GM18511 (cell line): ENCODE measurements at regions not wholly inside any gene's neighbourhood (a gene's known extent, or its start where the extent isn't known, plus 50 kb on each side); places are given as distances from the start of the nearest gene placed in this dataset.
"Not testable (repeated sequence)": the region's sequence is repeated elsewhere in the genome, so short reads cannot be mapped to it uniquely, and the experiment has no call there.

Experiments
- ATAC-seq: cut with Tn5 transposase; IDR thresholded peaks from one replicate; pipeline ENCODE4 v1.9.1; 2021; ENCODE audit warnings: mild to moderate bottlenecking, moderate library complexity; ENCODE audit not compliant: unreplicated experiment

GRCh38 chr12:131287015-131287937, 333.6 kb downstream of the ADGRD1 start:
- ATAC-seq: no peak

DNA sequence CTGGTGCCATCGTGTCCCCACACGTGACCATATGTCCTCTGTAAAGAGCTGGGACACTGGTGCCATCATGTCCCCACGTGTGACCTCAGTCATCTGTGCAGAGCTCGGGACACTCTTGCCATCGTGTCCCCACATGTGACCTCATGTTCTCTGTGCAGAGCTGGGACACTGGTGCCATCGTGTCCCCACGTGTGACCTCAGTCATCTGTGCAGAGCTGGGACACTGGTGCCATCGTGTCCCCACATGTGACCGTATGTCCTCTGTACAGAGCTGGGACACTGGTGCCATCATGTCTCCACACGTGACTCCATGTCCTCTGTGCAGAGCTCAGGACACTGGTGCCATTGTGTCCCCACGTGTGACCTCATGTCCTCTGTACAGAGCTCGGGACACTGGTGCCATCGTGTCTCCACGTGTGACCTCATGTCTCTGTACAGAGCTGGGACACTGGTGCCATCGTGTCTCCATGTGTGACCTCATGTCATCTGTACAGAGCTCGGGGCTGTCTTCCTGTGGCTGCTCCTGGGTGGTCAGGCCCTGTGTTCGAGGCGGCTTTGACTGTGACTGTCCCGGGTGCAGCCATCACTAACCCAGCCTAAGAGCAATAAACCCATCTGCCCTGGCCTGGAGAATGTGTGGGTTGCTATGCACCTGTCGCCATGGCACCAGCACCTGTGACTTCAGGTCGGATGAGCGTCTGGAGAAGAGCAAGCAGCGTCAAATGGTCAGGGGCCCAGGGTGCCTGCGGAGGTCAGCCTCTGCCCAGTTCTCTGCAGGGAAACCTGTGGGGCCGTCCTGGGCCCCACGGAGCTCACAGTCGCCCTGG, 334.4 kb downstream of the ADGRD1 start:
- no peak for ATAC-seq

DNA sequence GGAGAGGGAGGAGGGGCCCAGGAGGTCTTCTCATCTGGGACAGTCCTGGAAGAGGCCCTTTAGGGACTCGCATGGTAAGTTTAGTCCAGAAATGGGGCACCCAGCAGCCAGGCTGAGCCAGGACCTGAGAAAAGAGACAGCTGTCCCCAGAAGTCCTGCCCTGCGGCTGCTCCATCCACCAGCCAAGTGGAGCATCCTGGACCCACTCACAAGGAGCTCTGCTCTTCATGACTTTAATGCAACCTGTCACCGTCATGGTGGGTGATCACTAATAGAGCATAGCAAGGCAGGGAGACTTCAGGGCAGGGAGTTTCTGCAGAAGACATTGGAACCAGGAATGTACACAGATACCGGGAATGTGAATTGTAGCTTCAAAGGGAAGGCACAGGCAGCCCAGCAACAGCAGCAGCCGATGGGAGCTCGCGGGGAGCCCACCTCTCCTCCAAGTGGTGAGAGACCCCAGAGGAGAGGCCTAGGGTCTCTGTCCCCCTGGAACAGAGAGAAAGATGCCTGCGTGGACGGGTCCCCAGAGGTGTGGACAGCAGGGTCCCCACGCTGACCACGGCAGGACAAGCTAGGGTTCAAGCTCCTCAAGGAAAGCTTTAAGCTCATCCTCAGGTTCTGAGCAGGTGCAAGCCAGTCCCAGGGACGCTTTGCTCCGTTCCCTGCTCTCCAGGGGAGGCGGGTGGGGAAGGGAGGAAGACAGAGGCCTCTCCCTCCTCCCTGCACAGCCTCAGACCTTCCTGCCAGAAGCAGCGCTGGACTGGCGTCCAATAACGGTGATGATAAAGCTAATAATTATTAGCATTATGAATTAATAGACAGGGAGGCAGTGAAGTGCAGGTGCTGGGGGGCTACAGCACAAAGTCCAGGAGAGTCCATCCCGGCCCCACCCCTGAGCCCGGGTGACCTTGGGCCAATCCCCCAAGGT, 335.3 kb downstream of the ADGRD1 start:
- ATAC-seq: not testable (repeated sequence)

DNA sequence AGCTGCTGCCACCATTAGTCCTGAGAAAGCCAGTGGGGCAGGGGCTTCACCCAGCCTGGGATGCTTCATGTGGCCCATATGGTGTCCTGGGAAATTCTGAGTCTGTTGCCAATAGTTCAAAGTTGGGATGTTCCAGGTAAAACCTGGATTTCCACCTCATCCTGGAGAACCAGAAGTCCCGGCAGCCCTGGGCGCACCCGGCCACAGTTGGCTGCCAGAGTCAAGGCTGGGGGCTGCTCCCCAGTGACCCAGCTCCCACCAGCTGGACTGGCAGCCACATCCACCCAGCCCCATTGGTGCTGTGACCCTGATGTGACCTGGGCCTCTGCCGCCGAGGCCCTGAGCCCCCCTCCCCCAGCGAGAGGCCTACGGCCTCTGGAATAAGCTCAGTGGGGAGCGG, 336.1 kb downstream of the ADGRD1 start:
- ATAC-seq: not testable (repeated sequence)

GRCh38 chr12:131290255-131290959, 336.7 kb downstream of the ADGRD1 start:
- ATAC-seq: no peak

DNA sequence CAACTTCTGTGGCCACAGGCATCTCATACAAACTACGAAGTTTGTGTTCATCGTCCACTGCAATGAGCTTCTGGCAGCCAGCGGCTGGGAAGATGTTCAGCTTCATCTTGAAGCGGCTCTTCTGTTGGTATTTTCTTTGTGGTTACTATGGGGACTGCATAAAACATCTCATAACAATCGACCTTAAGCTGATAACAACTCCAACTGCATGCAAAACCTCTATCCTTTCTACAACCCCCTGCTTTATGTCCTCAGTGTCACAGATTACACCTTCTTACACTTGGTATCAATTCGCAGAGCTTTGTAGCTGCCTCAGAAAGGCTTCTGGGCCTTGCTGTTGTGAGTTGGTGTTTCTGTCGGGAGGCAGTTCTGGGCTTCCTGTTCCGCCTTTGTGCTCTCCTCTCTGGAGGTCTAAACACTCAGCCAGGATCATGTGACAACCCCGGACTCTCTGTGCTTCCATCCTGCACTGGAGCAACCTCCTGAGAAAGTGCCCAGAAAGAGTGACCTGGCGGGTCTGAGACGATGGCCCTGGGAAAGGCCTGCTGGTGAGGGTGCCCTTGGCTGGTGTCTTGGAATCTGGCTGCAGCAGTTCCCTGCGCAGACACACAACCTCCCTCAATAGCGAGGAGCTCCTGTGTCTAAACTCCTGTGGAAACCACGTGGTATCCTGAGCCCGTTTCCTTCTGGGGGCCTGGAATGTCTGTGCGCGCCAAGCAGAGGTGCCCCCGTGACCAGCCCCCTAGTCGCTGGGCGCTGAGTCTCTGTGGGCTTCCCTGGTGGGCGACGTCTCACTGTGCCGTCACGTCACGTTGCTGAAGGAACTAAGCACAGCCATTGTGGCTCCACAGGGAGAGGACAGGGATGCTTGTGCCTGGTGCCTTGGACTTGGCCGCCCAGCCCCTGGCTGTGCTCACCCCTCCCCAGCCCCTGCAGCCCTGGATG, 339.6 kb downstream of the ADGRD1 start:
- not testable (repeated sequence) for ATAC-seq

DNA sequence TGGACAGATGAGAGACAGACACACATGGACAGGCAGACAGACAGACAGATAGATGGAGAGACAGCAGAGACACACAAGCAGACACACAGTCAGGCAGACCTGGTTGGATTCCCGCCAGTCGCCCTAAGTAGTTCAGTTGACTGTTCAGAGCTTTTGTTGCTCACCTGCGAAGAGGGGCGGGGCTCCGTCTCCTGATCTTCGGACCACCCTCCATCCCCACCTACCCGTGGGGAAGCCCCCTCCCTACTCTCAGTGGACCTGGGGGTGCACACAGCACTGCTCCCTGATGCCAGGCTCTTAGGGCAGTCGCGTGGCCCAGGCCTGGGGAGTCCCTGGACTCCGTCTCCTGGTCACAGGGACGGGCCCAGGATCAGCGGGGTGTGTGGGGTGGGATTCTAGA, 341.0 kb downstream of the ADGRD1 start:
- ATAC-seq: not testable (repeated sequence)

- not testable (repeated sequence) for ATAC-seq
Observed at GRCh38 chr12:131295117-131295516, 341.4 kb downstream of the ADGRD1 start.

DNA sequence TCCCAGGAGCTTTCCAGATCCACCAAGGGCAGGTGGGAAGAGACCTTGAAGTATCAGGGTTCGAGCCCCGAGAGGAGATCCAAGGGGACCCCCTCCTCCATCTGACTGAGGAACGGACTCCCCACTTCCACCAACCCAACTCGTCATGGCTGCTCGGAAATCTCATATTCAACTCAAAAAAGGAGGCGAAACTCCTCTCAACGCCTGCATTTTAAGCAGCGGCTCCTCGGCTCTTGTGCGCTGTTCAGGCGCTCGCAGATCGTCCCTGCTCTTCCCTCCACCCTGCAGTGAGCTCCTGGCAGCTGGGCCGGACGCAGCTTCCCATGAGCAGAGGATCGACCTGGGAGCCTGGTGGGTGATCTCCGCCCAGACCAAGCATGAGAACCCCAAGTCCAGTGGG, 341.9 kb downstream of the ADGRD1 start:
- ATAC-seq: not testable (repeated sequence)

DNA sequence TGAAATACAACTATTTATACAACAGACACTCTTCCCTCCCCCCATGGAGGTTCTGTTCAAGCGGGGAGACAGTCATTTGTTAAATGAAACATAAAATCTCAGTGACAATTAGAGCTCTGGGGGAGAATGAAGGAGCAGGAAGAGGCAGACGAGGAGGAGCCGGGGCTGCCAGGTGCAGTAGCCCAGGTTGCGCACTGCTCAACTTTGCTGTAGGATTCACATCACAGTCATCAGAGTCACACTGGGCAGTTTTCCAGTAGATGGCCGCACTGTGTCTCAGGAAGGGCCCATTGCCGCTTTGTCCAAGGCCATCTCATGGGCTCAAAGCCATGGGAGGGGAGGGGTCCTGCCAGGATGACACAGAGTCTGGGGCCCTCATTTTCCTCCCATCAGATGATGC, 342.4 kb downstream of the ADGRD1 start:
- ATAC-seq: not testable (repeated sequence)

DNA sequence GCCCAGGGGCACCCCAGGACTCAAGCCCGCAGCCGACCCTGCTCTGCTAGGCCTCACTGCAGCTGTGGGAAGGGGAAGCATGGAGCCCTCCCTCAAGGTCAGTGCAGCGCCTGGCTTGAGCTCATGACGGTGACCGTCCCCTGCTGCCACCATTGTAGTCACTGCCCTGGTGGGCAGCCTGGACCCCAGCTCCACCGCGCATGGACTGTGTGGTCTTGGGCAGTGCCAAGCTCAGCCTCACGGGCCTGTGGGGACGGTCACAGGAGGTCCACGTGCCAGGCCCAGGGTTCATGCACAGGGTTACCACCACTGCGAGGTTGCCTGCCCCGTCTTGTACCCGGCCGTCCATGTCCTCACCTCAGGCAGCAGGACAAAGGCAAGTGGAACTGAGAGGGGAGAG, 342.9 kb downstream of the ADGRD1 start:
- not testable (repeated sequence) for ATAC-seq

GRCh38 chr12:131298526-131299369, 345.0 kb downstream of the ADGRD1 start:
- not testable (repeated sequence) for ATAC-seq

- ATAC-seq: not testable (repeated sequence)
Observed at GRCh38 chr12:131299370-131299701, 345.6 kb downstream of the ADGRD1 start.

DNA sequence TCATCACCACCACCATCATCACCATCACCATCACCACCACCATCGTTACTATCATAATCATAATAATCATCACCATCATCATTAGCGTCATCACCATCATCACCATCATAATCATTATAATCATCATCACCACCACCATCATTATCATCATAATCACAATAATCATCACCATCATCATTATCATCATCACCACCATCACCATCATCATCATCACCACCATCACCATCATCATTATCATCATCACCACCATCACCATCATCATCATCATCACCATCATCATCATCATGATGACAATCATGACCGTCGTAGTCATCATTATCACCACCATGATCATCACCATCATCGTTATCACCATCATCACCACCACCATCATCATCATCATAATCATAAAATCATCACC, 349.9 kb downstream of the ADGRD1 start:
- not testable (repeated sequence) for ATAC-seq

GRCh38 chr12:131304642-131305041, 350.9 kb downstream of the ADGRD1 start:
- ATAC-seq: not testable (repeated sequence)

DNA sequence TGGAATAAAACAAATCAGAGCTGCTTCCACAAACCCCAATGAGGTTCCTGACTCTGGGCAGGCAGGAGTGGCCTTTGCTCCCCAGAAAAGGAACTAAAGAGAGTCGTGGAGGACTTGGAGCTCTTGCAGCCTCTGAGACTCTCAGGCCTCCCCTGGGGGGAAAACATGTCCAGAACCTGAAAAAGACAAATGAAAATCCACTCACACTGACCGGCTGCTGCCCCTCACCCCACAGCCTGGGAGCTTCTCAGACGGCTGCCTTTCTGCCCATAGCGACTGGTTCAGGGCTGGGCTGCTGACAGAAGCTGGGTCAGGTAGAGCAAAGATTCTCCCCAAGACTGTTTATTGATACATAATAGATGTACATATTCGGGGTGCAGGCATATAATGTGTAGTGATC, 356.0 kb downstream of the ADGRD1 start:
- no peak for ATAC-seq

GRCh38 chr12:131310227-131310969, 356.7 kb downstream of the ADGRD1 start:
- ATAC-seq: not testable (repeated sequence)
